Nephron (organoid): ENCODE measurements at regions not wholly inside any gene's neighbourhood (a gene's known extent, or its start where the extent isn't known, plus 50 kb on each side); places are given as distances from the start of the nearest gene placed in this dataset.

ENCODE experiments used
- H3K27ac Mint-ChIP-seq, 3 experiments: 2 replicates each; pipeline ENCODE4 v1.8.0; 2020; ENCODE audit warnings: mixed read lengths in 3 of 3, mild to moderate bottlenecking in 2 of 3, moderate library complexity in 1 of 3
- H3K27me3 Mint-ChIP-seq: 2 replicates; pipeline ENCODE4 v1.8.0; 2021; ENCODE audit warnings: low read depth, mild to moderate bottlenecking, moderate library complexity, mixed read lengths
- H3K36me3 Mint-ChIP-seq: 2 replicates; pipeline ENCODE4 v1.8.0; 2020; ENCODE audit warnings: low read depth, mixed read lengths
- H3K4me1 Mint-ChIP-seq: 2 replicates; pipeline ENCODE4 v1.8.0; 2020; ENCODE audit warnings: mixed read lengths
- H3K4me3 Mint-ChIP-seq, 3 experiments: 2 replicates each; pipeline ENCODE4 v1.8.0; 2020; ENCODE audit warnings: mild to moderate bottlenecking in 3 of 3, mixed read lengths in 3 of 3, moderate library complexity in 2 of 3
- H3K9me3 Mint-ChIP-seq: 2 replicates; pipeline ENCODE4 v1.8.0; 2020; ENCODE audit warnings: mixed read lengths
- CTCF ChIP-seq, 3 experiments: fragments of 200-600 bp; sonication (generic); IDR thresholded peaks; one replicate each; pipeline ENCODE4 v1.5.0; 2021; ENCODE audit warnings: antibody characterized with exemption in 3 of 3; ENCODE audit not compliant: unreplicated experiment in 3 of 3

GRCh38 chr6:80940571-80940970, 811.9 kb downstream of the TENT5A start:
- no peak for TF ChIP-seq CTCF (IDR thresholded peaks at IDR 0.05; ENCODE audit: unreplicated experiment in 3 of 3)
- no peak overlapping the region for H3K4me3 Mint-ChIP-seq
- peaks cover 27% of the 10 kb centered on the region for H3K4me1 Mint-ChIP-seq
- H3K27ac Mint-ChIP-seq, result peak overlapping the region; percentile 37 to 79 (median 50)
- no peaks in the 10 kb centered on the region for H3K36me3 Mint-ChIP-seq
- peaks cover 17% of the 10 kb centered on the region for H3K9me3 Mint-ChIP-seq
- no peaks in the 10 kb centered on the region for H3K27me3 Mint-ChIP-seq

GRCh38 chr6:80939898-80940297, 812.6 kb downstream of the TENT5A start:
- no peak for TF ChIP-seq CTCF (IDR thresholded peaks at IDR 0.05; ENCODE audit: unreplicated experiment in 3 of 3)
- H3K4me3 Mint-ChIP-seq, result no peak overlapping the region
- no peaks in the 10 kb centered on the region for H3K36me3 Mint-ChIP-seq
- H3K27ac Mint-ChIP-seq, result peak overlapping the region in 2 of 3 experiments; percentile 2 to 79
- no peaks in the 10 kb centered on the region for H3K27me3 Mint-ChIP-seq
- peaks cover 27% of the 10 kb centered on the region for H3K4me1 Mint-ChIP-seq
- H3K9me3 Mint-ChIP-seq, result peaks cover 21% of the 10 kb centered on the region

GRCh38 chr6:80939480-80939879, 813.0 kb downstream of the TENT5A start:
- Mint-ChIP-seq H3K4me3 (no peak overlapping the region), H3K27me3 (no peaks in the 10 kb centered on the region), H3K36me3 (no peaks in the 10 kb centered on the region), H3K9me3 (peaks cover 25% of the 10 kb centered on the region), H3K27ac (peak overlapping the region in 2 of 3 experiments; percentile 2 to 79), H3K4me1 (peaks cover 27% of the 10 kb centered on the region)
- TF ChIP-seq CTCF (IDR thresholded peaks at IDR 0.05; ENCODE audit: unreplicated experiment in 3 of 3), result no peak

- H3K4me3 Mint-ChIP-seq, result no peak overlapping the region
- no peak for TF ChIP-seq CTCF (IDR thresholded peaks at IDR 0.05; ENCODE audit: unreplicated experiment in 3 of 3)
- H3K27ac Mint-ChIP-seq, result no peak overlapping the region
- peaks cover 29% of the 10 kb centered on the region for H3K9me3 Mint-ChIP-seq
- H3K36me3 Mint-ChIP-seq, result no peaks in the 10 kb centered on the region
- H3K4me1 Mint-ChIP-seq, result peaks cover 27% of the 10 kb centered on the region
- no peaks in the 10 kb centered on the region for H3K27me3 Mint-ChIP-seq
These were observed 814.4 kb downstream of the TENT5A start for GRCh38 chr6:80938131-80938530.

- Mint-ChIP-seq H3K27me3 (no peaks in the 10 kb centered on the region), H3K36me3 (no peaks in the 10 kb centered on the region), H3K27ac (no peak overlapping the region), H3K9me3 (peaks cover 20% of the 10 kb centered on the region), H3K4me3 (no peak overlapping the region), H3K4me1 (no peaks in the 10 kb centered on the region)
- no peak for TF ChIP-seq CTCF (IDR thresholded peaks at IDR 0.05; ENCODE audit: unreplicated experiment in 3 of 3)
These were observed 820.1 kb downstream of the TENT5A start for GRCh38 chr6:80932359-80932758.

GRCh38 chr6:80930376-80930775, 822.1 kb downstream of the TENT5A start:
- Mint-ChIP-seq H3K4me3 (no peak overlapping the region), H3K4me1 (no peaks in the 10 kb centered on the region), H3K27me3 (no peaks in the 10 kb centered on the region), H3K9me3 (peaks cover 15% of the 10 kb centered on the region), H3K36me3 (no peaks in the 10 kb centered on the region), H3K27ac (no peak overlapping the region)
- TF ChIP-seq CTCF (IDR thresholded peaks at IDR 0.05; ENCODE audit: unreplicated experiment in 3 of 3), result no peak
